Heart left ventricle (tissue), 16 donors: ENCODE measurements at regions not wholly inside any gene's neighbourhood (a gene's known extent, or its start where the extent isn't known, plus 50 kb on each side); places are given as distances from the start of the nearest gene placed in this dataset.
A peak's percentile ranks its signal among the peaks of the same experiment; 100 is the strongest.

Experiments
- ATAC-seq, 4 donors: fragments of 200-7000 bp; cut with Tn5 transposase; one replicate each; pipeline ENCODE4 v1.9.1; 2020 to 2022; ENCODE audit warnings: moderate library complexity in 4 of 4, mild to moderate bottlenecking in 3 of 4, moderate number of reproducible peaks in 1 of 4
- DNase-seq, 5 donors: peaks; one replicate each; pipeline ENCODE4 v3.0.0-alpha.2; 2020
- H3K27ac ChIP-seq, 12 donors: fragments of 200-600 bp; sonication (generic) in 4 of 12; one replicate each; pipeline versions ENCODE4 v1.5.0 to v1.8.0; 2016 to 2022; ENCODE audit warnings: mild to moderate bottlenecking in 2 of 12
- H3K27me3 ChIP-seq, 9 donors: fragments of 200-600 bp; sonication (generic) in 2 of 9; one replicate each; pipeline versions ENCODE4 v1.5.1 to v1.8.0; 2016 to 2022; ENCODE audit warnings: mild to moderate bottlenecking in 3 of 9
- H3K36me3 ChIP-seq, 9 donors: fragments of 200-600 bp; sonication (generic) in 2 of 9; one replicate each; pipeline versions ENCODE4 v1.5.0 to v1.8.0; 2018 to 2022; ENCODE audit warnings: mild to moderate bottlenecking in 2 of 9
- H3K4me1 ChIP-seq, 12 donors: fragments of 200-600 bp; sonication (generic) in 4 of 12; one replicate each; pipeline versions ENCODE4 v1.5.0 to v1.8.0; 2016 to 2022; ENCODE audit warnings: mild to moderate bottlenecking in 3 of 12
- H3K4me3 ChIP-seq, 12 donors: fragments of 200-600 bp; sonication (generic) in 4 of 12; one replicate each; pipeline versions ENCODE4 v1.5.0 to v1.8.0; 2017 to 2022; ENCODE audit warnings: mild to moderate bottlenecking in 9 of 12, moderate library complexity in 4 of 12
- H3K9me3 ChIP-seq, 12 donors: fragments of 200-600 bp; sonication (generic) in 4 of 12; one replicate each; pipeline versions ENCODE4 v1.5.0 to v1.8.0; 2016 to 2022; ENCODE audit warnings: mild to moderate bottlenecking in 1 of 12
- CTCF ChIP-seq, 12 donors: fragments of 200-600 bp; sonication (generic) in 4 of 12; IDR thresholded peaks; one replicate each; pipeline versions ENCODE4 v1.5.0 to v1.8.0; 2018 to 2022; ENCODE audit warnings: antibody characterized with exemption in 12 of 12, mild to moderate bottlenecking in 5 of 12
- POLR2A ChIP-seq, 2 donors: fragments of 450-650 bp; IDR thresholded peaks; one replicate each; pipeline ENCODE4 v1.6.1; 2017; ENCODE audit warnings: antibody characterized with exemption in 2 of 2, mild to moderate bottlenecking in 2 of 2, moderate library complexity in 2 of 2
- WGBS, 4 donors: extraction: QIAGEN DNeasy Blood & Tissue Kit in 2 of 4; methylation state at CpG; one replicate each; pipeline versions ENCODE4 v1.1.5 to v1.1.7; 2013 to 2018; 5-methylcytosine and 5-hydroxymethylcytosine counted together
- intact Hi-C, 10 donors: fragments of 100-400 bp; cut with DNase I; formaldehyde crosslinking; loops; one replicate each; pipeline versions ENCODE4 v1.11.1 to v1.14.2; 2022
- donor health status: ischemic (EF 13 %, LVEDD 7.1; RV severe dilation, severe dysfunction).
- donor health status: healthy with polysubstance abuse.
- donor health status: DM: no; HTN: yes; CAD: no.
- donor health status: DM: no; HTN: no; CAD: no.
- donor health status: ischemic (EF 25% LVEDD 6.9; RV normal size, moderate dysfunction).
- donor health status: ischemic (EF 25% LVEDD 5.7; RV mildly dilated, moderate dysfunction).
- donor health status: healthy.
- donor health status: DM: yes; HTN: yes; CAD: no.
- donor health status: ischemic (EF 35%, LVEDD 5.7; RV mildly dilated, moderate dysfunction).
- donor health status: nonischemic (EF 11% LVEDD 7.7; RV severe dilation, severe dysfunction).
- donor health status: DM: yes; HTN: yes; CAD: no.
- donor health status: PGD.
- donor health status: ischemic (EF 29% LVEDD 5.4; RV normal size, mild dysfunction).
- donor health status: nonischemic (EF 23%, LVEDD 6.1; RV moderate dilation, normal function).

- Histone ChIP-seq H3K36me3 (no peaks in the 10 kb centered on the region), H3K4me3 (peak overlapping the region in 10 of 12 donors; percentile 38 to 82 (median 72)), H3K4me1 (peaks cover 0 to 19% (median 9%) of the 10 kb centered on the region in 12 donors), H3K9me3 (no peaks in the 10 kb centered on the region), H3K27me3 (no peaks in the 10 kb centered on the region), H3K27ac (peak overlapping the region in 5 of 12 donors; percentile 68 to 86 (median 84))
- TF ChIP-seq POLR2A (IDR thresholded peaks at IDR 0.05), result no peak
- TF ChIP-seq CTCF (IDR thresholded peaks at IDR 0.05), result no peak
- ATAC-seq (no peak), DNase-seq (no peak)
- intact Hi-C loops, result loop anchor here in 1 of 10 donors (5.0 kb wide), 1 partner anchor 466 kb away; the partner anchor contains the start of gene IMP4
- WGBS, 4 donors, result 72 to 78% (median 74%) methylated on average over 7 of the region's 7 CpGs
Observed at GRCh38 chr2:129876541-129876940, 102.9 kb upstream of the RAB6C start.

GRCh38 chr2:129877289-129877741 lies 102.2 kb upstream of the RAB6C start:
- peak; percentile 92 to 96 (median 96) for ATAC-seq

GRCh38 chr2:129877795-129878775 lies 101.4 kb upstream of the RAB6C start:
- intact Hi-C loops, result loop anchor here in 1 of 10 donors (5.0 kb wide), 1 partner anchor 464 kb away; the partner anchor contains the start of gene IMP4
- WGBS, 4 donors, result 19 to 43% (median 24%) methylated on average over 37 to 50 of the region's 50 CpGs
- TF ChIP-seq POLR2A (IDR thresholded peaks at IDR 0.05) (no peak), CTCF (IDR thresholded peaks at IDR 0.05) (no peak)

More at GRCh38 chr2:129877289-129877741, 102.2 kb upstream of the RAB6C start:
- no peak for TF ChIP-seq POLR2A (IDR thresholded peaks at IDR 0.05)
- TF ChIP-seq CTCF (IDR thresholded peaks at IDR 0.05), result no peak
- H3K4me1 ChIP-seq, result peaks cover 0 to 19% (median 9%) of the 10 kb centered on the region in 12 donors
- H3K27me3 ChIP-seq, result no peaks in the 10 kb centered on the region
- intact Hi-C loops, result loop anchor here in 1 of 10 donors (5.0 kb wide), 1 partner anchor 465 kb away; the partner anchor contains the start of gene IMP4
- peak overlapping the region in 11 of 12 donors; percentile 38 to 86 (median 76) for H3K27ac ChIP-seq
- 0 to 1% (median 1%) methylated on average over 8 to 17 of the region's 20 CpGs for WGBS, 4 donors
- DNase-seq, result peak; percentile 94 to 96 (median 95)
- no peaks in the 10 kb centered on the region for H3K9me3 ChIP-seq
- H3K4me3 ChIP-seq, result peak overlapping the region; percentile 38 to 82 (median 69)
- no peaks in the 10 kb centered on the region for H3K36me3 ChIP-seq

More at GRCh38 chr2:129877795-129878775, 101.4 kb upstream of the RAB6C start:
- Histone ChIP-seq H3K9me3 (no peaks in the 10 kb centered on the region), H3K36me3 (no peaks in the 10 kb centered on the region), H3K27me3 (no peaks in the 10 kb centered on the region), H3K4me1 (peaks cover 0 to 19% (median 9%) of the 10 kb centered on the region in 12 donors), H3K4me3 (peak overlapping the region; percentile 6 to 82 (median 69)), H3K27ac (peak overlapping the region in 11 of 12 donors; percentile 33 to 80 (median 55))
- DNase-seq, result peak in 1 of 5 donors; percentile 29
- peak; percentile 13 to 72 (median 56) for ATAC-seq
